Epithelial cell of esophagus (primary cell): ENCODE measurements at regions not wholly inside any gene's neighbourhood (a gene's known extent, or its start where the extent isn't known, plus 50 kb on each side); places are given as distances from the start of the nearest gene placed in this dataset.
A peak's percentile ranks its signal among the peaks of the same experiment; 100 is the strongest.
"Not testable (repeated sequence)": the region's sequence is repeated elsewhere in the genome, so short reads cannot be mapped to it uniquely, and the experiment has no call there.

Source experiments
- DNase-seq: peaks from one replicate; pipeline ENCODE4 v3.0.0; 2010; ENCODE audit warnings: low read depth
- H3K4me3 ChIP-seq: 2 replicates; pipeline ENCODE4 v1.5.1; 2011; ENCODE audit warnings: mild to moderate bottlenecking, low read length, control low read depth
- CTCF ChIP-seq: IDR thresholded peaks from 2 replicates; pipeline ENCODE4 v1.5.1; 2011; ENCODE audit warnings: low read depth, mild to moderate bottlenecking, low read length, control low read depth, inconsistent platforms; ENCODE audit not compliant: insufficient read depth; ENCODE audit errors: missing control alignments

DNA sequence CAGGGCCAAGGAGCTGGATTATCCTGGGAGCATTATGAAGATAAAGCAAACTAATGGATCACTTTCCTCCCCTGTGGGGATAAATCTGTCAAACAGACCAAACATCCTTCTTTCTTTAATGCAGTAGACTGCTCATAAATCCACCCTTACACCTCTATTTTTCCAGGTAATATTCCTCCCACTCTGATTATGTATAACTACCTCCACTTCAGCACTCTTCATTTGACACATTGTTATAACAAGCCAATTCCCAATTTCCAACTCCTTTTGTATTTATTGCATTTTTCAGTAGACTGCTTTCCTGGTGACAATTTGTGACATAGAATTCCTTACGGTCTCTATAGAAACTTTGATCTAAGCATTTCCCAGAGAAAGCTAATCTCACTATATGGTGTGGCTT is 115.0 kb upstream of the PRKG2 start:
- TF ChIP-seq CTCF, result no peak
- no peak overlapping the region for H3K4me3 ChIP-seq
- DNase-seq, result no peak

DNA sequence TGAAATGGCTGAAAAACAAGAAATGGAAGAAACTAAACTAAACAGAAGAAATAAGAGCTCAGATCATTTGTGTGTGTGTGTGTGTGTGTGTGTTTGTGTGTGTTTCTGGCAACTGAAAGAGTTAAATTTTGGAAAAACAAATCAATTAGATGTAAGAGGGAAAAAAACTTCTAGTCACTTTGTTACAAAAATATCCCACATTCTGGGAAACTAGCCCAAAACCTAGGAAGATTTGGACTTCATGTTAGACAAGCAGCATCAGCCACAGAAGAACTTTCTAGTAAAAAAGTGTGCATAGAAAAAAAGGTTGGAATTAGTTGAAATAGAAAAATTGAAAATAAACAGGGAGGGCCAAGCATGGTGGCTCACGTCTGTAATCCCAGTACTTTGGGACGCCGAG is 111.6 kb upstream of the PRKG2 start:
- no peak for TF ChIP-seq CTCF
- H3K4me3 ChIP-seq, result no peak overlapping the region
- no peak for DNase-seq

DNA sequence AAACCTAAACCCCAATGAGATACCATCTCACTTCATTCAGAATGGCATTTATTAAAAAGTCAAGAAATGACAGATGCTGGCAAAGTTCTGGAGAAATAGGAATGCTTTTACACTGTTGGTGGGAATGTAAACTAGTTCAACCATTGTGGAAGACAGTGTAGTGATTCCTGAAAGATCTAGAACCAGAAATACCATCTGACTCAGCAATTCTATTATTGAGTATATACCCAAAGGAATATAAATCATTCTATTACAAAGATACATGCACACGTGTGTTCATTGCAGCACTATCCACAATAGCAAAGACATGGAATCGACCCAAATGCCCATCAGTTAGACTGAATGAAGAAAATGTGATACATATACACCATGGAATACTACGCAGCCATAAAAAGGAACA is 109.6 kb upstream of the PRKG2 start:
- DNase-seq, H3K4me3 ChIP-seq: not testable (repeated sequence)

DNA sequence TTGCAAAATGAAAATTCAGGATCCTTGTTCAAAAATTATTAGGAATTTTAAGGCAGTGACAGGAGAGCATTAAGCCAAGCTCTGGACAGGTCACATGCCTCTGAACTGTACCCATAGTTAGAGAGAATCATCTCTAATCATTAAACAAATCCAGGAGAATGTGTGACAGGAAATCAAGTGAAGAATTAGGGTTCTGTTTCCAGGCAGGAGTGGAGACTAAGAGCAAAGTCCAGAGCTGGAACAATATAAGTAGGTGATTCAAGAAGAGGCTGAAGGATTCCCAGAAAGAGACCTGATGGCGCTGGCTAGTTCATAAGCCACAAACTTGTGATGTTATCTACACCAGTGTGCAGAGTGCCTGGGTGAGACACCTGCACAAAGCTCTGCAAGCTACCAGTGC is 104.6 kb upstream of the PRKG2 start:
- H3K4me3 ChIP-seq, result no peak overlapping the region
- DNase-seq, result no peak
- TF ChIP-seq CTCF, result no peak

DNA sequence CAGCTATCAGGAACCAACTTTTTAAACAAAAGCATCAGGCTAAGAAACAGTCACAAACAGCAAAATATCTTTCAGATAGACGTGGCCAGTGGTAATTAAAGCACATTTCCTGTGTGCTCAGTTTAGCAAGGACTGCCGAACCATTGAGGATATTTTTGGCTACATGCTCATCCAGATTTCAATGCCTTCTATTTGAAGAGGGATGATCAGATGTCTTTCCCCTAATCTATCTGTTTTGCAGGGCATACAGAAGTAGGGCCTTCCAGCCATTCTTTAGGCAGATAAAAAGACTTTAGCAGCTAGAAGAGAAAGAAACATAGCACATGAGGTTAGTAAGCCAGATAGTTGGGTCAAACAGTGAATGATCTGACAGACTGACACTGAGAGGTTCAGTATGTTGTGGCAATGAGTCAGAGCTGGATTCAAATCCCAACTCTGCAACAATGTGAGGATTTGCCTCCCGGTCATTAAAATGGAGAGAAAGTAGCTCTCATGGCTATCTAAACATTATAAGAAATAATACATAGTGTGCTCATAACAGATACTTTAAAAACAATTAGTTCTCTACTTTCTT is 100.0 kb upstream of the PRKG2 start:
- TF ChIP-seq CTCF, result no peak
- peak; percentile 13 for DNase-seq
- H3K4me3 ChIP-seq, result no peak overlapping the region

DNA sequence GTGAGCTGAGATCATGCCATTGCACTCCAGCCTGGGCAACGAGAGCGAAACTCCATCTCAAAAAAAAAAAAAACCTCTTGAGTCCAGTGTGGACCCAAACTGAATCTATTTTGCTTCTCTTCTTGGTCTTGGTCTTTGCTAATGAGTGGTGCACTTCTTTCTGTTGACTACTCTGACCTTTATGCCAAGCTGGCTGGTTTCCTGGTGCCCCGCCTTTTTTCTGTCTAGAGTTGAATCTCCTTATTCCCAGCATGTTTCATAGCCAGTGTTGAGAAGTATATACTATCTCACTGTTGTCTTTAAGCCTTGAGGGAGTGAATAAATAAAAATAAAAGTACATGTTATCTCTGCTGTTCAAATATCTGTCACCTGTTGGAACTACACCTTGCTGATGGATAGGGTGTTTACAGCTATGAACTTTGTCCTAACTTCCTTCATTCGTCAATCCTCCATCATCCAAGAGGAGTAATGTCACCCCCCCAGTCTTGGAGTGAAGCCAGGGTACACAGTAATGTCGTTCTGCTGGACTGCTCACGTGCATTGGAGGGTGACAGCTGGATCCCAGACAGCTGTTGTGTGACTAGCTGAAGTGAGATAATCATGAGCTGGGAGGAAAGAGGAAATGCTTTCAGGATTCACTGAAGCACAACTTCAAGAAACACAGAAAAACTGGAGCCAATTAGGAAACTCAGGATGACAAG is 99.3 kb upstream of the PRKG2 start:
- H3K4me3 ChIP-seq, result no peak overlapping the region
- no peak for TF ChIP-seq CTCF
- DNase-seq, result peak; percentile 12

- no peak overlapping the region for H3K4me3 ChIP-seq
- no peak for TF ChIP-seq CTCF
- no peak for DNase-seq
These were observed 93.0 kb upstream of the PRKG2 start for GRCh38 chr4:81307991-81308390.

GRCh38 chr4:81304871-81305270 is 89.8 kb upstream of the PRKG2 start:
- no peak for TF ChIP-seq CTCF
- H3K4me3 ChIP-seq, result no peak overlapping the region
- DNase-seq, result no peak

- not testable (repeated sequence) for H3K4me3 ChIP-seq
These were observed 85.3 kb upstream of the PRKG2 start for GRCh38 chr4:81300352-81300751.

More at GRCh38 chr4:81300352-81300751, 85.3 kb upstream of the PRKG2 start:
- DNase-seq, result not testable (repeated sequence)
